NCI-H1105 (cell line): ENCODE measurements at regions not wholly inside any gene's neighbourhood (a gene's known extent, or its start where the extent isn't known, plus 50 kb on each side); places are given as distances from the start of the nearest gene placed in this dataset.

Experiments used
- DNase-seq: peaks from one replicate; lab custom pipeline; 2025; lab: John Stamatoyannopoulos, UW

GRCh38 chr6:153237670-153238069, 106.6 kb upstream of the RGS17 start:
- no peak for DNase-seq

- no peak for DNase-seq
These were observed 100.1 kb upstream of the RGS17 start for GRCh38 chr6:153231048-153231646.

- DNase-seq = no peak
These were observed 87.2 kb upstream of the RGS17 start for GRCh38 chr6:153218184-153218792.

- no peak for DNase-seq
These were observed 85.7 kb upstream of the RGS17 start for GRCh38 chr6:153216789-153217188.

GRCh38 chr6:153215242-153215641, 84.2 kb upstream of the RGS17 start:
- no peak for DNase-seq

GRCh38 chr6:153214436-153214835, 83.4 kb upstream of the RGS17 start:
- DNase-seq = no peak

- no peak for DNase-seq
These were observed 79.0 kb upstream of the RGS17 start for GRCh38 chr6:153210083-153210482.

- no peak for DNase-seq
These were observed 77.6 kb upstream of the RGS17 start for GRCh38 chr6:153208706-153209105.

GRCh38 chr6:153207617-153208016, 76.5 kb upstream of the RGS17 start:
- no peak for DNase-seq

- no peak for DNase-seq
These were observed 75.9 kb upstream of the RGS17 start for GRCh38 chr6:153207006-153207405.

- no peak for DNase-seq
These were observed 62.1 kb upstream of the RGS17 start for GRCh38 chr6:153192943-153193885.

- no peak for DNase-seq
These were observed 52.8 kb upstream of the RGS17 start for GRCh38 chr6:153183925-153184324.
